ENCODE measurements at regions not wholly inside any gene's neighbourhood (a gene's known extent, or its start where the extent isn't known, plus 50 kb on each side); places are given as distances from the start of the nearest gene placed in this dataset.

DNA sequence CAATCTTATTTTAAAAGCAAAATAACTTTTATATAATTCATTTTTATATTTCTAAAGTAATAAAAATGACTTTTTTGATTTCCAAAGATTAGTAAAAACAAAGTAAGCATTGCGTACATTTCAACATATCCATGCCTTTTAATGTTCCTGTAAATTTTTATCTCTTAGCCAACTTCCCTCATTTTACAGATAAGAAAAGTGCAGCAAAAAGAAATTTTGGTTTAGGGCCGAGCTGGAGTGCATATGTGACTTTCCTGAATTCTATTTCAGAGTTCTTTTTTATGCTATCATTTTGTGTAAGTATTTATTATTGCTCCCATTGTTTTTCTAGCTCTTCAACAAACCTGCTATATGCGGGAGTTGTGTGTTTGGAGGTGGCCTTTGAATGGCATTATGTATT, 195.3 kb downstream of the NHLRC3 start:
- no peak for DNase-seq (ENCODE audit: low spot score)

DNA sequence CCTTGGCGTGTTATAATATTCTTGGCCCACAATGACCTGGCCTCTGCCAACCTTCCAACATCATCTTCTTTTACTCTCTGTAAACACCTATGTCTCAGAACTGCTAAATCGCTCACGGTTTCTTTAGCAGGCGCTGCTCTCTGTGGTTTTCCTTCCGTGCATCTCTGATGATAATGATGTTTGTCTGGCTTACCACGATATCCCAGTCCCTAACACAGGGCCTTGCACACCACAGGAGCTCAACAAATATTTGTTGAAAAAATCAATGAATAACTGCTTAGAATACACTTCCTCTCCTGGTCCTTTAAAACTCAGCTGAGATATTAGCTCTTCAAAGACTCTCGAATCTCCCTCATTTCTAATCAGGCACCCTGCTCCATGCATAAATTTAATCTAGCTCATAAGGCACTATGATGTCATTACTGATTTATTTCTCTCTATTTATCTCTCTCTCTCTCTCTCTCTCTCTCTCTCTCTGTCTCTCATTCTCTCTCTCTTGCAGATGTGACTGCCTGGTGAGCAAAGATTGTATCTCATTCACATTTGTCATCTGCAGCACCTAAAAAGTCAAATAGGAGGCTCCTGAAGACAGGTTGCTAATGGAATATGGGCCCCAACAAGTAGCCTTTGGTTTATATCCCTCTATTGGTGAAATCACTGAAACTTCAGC, 206.4 kb downstream of the NHLRC3 start:
- DNase-seq (ENCODE audit: low spot score): no peak

DNA sequence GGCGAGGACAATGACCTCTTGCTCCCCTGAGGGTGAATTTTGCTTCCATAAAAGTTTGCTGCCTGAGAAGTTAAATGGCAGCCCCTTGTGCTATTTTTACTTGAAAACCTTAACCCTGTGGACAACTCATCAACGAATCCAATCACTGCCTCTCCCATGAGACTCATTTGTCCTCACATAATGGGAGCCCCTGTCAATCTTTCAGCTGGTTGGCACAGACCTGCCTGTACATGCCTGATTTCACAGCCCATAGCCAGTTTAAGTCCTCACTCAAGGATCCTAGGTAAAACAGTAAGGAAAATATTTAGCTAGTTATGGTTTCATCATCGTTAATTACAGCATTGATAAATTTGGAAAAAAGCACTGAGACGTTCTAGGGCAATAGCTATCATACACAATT, 207.4 kb downstream of the NHLRC3 start:
- DNase-seq (ENCODE audit: low spot score): no peak

GRCh38 chr13:39249982-39250381, 211.7 kb downstream of the NHLRC3 start:
- no peak for DNase-seq (ENCODE audit: low spot score)

DNA sequence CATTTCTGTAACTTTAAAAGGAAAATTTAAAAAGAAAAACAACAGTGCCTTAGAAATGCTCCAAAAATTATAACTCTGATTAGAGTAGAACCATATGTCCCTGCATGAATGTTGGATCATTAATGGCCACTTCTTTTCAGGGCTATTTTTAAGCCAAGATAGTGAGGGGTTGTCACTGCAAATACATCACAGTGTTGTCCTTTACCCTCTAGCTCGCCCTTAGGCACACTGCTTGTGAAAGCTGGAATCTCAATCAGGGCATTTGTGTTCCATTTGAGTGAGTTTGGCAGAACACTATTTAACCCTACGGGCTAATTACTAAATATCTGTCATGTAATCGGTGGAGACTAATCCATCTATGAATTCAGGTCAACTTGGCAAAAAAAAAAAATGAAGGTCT, 212.2 kb downstream of the NHLRC3 start:
- DNase-seq (ENCODE audit: low spot score): no peak

GRCh38 chr13:39251340-39251739, 213.1 kb downstream of the NHLRC3 start:
- DNase-seq (ENCODE audit: low spot score): no peak

DNA sequence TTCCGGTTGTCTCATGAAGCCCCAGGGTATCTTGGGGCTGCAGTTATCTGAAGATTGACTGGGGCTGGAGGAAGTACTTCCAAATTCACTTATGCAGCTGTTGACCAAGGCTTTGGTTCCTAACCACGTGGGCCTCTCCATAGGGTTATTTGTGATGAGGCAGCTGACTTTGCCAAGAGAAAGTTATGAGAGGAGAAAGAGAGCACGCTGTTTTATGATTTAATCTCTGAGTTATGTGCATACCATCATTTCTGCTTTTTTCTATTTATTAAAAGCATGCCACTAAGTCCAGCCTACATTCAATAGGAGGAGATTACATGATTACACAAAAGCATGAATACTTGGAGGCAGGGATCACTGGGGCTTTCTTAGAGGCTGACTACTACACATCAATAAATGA, 215.5 kb downstream of the NHLRC3 start:
- no peak for DNase-seq (ENCODE audit: low spot score)

DNA sequence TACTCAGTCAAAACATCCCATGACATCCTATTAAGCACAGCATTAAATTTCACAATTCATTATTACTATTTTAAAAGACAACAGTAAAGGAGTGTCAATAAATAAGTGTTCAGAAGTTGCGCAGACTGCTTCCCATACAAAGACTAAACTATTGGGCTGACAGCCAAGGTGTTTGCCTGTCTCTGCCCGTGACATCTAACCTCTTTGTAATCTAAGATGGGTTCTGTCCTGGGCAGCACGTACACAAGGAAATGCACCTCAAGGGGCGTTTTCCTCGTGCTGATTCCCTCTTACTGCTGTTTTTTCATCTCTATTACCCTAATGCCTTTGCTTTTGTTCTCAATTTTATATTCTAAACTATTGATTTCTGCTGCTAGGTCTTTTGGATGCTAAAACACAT, 216.3 kb downstream of the NHLRC3 start:
- no peak for DNase-seq (ENCODE audit: low spot score)

DNA sequence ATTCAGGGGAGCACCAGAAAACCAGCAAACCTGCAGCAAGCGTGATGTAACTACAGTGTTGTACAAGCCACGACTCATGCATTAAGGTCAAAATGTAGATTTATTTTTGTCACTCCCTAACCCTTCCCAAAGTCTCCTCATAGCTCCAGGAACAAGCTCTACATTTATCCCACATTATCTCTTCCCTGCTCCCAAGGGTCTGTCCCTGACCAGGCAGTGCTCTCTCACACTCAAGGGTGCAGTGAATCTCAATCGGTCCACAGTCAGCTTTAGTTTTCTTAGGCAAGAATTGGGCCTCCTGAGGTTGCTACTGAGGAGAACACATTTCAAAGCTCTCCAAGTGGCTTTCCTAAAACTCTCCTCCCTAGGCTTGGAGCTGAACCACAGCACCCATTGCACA, 219.4 kb downstream of the NHLRC3 start:
- no peak for DNase-seq (ENCODE audit: low spot score)

GRCh38 chr13:39259371-39260140, 221.3 kb downstream of the NHLRC3 start:
- no peak for DNase-seq (ENCODE audit: low spot score)

DNA sequence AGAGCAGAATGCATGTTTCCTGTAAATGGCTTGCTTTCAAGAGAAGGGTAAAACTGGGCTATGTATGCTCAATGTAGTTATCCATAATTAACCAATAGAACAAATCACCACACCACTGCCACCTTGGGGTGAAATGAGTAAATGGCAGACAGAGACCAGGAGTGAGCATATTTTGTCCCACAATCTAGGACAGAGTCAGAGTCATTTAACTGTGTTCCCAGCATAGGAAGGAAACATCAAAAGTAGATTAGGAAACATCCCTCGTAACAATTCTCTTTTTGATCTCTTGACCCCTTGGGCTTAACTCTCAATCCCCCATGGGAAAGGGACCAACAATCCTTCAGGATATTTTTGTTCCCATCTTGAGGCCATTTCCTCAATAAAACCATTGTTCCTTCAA, 224.8 kb downstream of the NHLRC3 start:
- peak; percentile 84 for DNase-seq (ENCODE audit: low spot score)

- DNase-seq (ENCODE audit: low spot score): no peak
These were observed 225.3 kb downstream of the NHLRC3 start for GRCh38 chr13:39263531-39263930.

DNA sequence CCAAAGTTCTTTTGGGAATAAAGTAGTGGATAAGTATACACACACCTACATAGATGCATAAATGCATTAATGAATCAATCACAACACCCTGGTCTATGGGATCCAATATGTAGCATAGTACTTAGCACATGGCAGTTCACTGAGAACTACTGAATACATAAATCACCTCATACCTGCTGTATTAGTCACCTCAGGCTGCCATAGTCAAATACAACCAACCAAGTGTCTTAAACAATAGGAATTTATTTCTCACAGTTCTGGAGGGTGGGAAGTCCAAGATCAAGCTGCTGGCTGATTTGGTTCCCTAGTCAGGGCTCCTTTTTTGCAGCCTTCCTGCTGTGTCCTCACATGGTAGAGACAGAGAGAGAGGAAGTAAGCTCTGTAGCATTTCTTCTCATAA, 228.2 kb downstream of the NHLRC3 start:
- no peak for DNase-seq (ENCODE audit: low spot score)

- no peak for DNase-seq (ENCODE audit: low spot score)
These were observed 230.1 kb downstream of the NHLRC3 start for GRCh38 chr13:39268398-39268797.

- DNase-seq (ENCODE audit: low spot score): no peak
These were observed 230.7 kb downstream of the NHLRC3 start for GRCh38 chr13:39269004-39269403.

- DNase-seq (ENCODE audit: low spot score): no peak
These were observed 231.2 kb downstream of the NHLRC3 start for GRCh38 chr13:39269411-39269810.

DNA sequence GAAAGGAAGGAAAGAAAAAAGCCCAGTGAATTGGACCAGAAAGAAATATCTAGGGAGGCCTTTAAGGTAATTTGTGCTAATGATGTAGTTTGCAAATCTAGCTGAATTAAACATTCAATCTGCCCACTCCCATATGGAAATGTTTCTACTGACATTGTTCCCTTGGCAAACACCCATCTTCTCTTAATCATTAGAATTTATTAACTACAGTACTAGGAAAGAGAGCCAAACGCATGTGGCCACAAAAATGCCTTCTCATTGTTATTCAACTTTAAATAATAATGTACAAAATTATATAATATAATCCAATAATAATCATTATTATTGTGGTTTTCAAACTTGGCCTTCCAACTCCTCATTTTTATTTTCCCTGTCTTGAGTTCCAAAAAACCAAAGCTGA, 234.7 kb downstream of the NHLRC3 start:
- no peak for DNase-seq (ENCODE audit: low spot score)

DNA sequence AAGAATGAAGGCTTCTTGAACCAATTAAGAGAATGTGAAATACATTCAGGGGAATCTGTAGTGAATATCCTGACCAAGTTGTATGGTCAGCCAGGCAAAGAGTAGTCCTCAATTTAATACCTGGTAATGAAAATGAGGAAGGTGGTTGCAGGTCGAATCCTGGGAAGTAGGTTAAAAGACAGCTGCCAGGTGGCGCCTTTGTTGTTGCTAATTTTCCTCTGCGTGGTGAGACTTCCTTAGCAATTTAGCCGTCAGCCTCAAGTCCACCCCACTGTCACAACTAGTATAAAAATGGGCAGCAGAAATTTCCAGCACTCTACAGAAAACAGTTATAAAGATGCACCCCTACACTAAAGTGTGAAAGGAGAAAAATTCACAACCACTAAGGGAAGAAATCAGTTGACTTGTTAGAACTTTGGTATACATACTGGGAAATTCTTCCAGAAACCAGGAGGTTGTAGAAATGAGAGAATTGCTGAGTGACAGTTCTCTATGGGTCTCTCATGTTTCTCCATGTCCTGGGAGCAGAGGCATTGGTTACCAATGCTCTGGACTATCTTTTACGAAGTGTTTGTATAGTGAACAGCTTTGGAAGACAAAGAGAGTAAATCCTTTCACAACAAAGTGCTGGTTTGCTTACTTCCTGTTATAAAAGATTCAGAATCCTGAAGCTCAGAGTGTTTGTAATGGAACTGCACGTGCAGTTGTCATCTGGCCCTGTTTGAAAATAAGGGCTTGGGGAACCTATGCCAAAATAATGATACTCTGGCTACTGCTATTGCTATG, 235.9 kb downstream of the NHLRC3 start:
- peak; percentile 34 for DNase-seq (ENCODE audit: low spot score)

DNA sequence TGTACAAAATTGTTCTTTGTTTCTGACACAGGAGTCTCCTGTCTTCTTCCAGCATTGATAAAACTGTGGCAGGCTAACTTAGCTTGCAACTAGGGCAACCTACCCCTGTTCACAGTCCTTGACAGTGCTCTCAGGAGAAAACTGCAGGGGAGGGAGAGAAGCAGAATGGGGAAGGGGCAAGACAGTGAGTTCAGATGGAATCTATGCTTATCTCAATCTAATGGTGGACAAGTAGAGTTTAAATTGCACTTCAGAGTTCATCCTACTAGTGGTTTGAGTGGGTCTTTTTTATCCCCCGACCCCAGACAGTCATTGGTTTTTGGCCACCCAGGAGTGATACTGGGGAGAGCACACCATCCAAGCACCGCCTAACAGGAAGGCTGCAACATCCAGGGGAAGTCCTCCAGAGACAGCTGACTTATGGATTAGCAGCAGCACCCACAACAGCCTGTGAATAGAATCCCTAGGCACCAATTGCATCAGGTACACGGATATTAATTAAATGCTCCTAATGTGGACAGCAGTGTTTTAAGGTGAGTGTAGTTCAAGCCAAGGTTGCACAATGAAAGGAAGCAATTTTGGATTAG, 236.6 kb downstream of the NHLRC3 start:
- no peak for DNase-seq (ENCODE audit: low spot score)

DNA sequence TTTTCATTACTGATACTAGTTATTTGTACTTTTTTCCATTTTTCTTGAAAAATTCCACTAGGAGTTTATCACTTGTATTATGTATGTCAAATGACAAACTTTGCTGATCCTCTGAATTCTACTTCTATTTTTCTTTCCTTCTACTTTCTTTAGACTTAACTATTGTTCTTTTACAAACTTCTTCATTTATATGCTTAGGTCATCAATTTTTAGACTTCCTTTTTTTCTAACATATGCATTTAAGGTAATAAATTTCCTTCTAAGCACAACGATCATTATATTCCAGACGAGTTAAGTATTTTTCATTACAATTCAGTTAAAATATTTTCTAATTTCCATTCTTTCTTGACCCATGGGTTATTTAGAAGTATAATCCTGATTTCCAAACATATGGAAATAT, 240.8 kb downstream of the NHLRC3 start:
- no peak for DNase-seq (ENCODE audit: low spot score)

GRCh38 chr13:39281539-39282150, 243.4 kb downstream of the NHLRC3 start:
- no peak for DNase-seq (ENCODE audit: low spot score)

Data from HT-29 (cell line).